Activated T-cell treated with anti-CD3 and anti-CD28 coated beads, Interleukin-2, amount 50 U/mL, for 1 hour (primary cell): ENCODE measurements at regions not wholly inside any gene's neighbourhood (a gene's known extent, or its start where the extent isn't known, plus 50 kb on each side); places are given as distances from the start of the nearest gene placed in this dataset.

ENCODE experiments used
- DNase-seq: peaks from one replicate; pipeline ENCODE4 v3.0.0-alpha.2; 2020

DNA sequence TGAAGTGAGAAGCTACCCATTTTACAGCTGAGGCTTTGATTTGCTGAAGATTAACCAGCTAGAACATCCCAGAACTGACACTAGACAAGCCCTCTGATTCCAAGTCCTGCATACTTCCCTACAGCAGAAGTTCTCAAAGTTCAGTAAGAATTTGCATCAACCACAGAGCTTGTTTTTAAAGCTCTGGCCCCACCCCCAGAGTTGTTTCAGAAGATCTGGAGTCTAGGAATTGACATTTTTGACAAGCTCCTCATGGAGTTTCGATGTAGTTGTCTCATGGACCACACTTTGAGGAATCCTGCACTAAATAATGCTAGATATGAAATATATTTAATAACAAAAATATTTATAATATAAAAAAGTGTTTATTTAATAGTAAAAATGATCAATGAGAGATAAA, 120.3 kb upstream of the ADAMTS18 start:
- no peak for DNase-seq

DNA sequence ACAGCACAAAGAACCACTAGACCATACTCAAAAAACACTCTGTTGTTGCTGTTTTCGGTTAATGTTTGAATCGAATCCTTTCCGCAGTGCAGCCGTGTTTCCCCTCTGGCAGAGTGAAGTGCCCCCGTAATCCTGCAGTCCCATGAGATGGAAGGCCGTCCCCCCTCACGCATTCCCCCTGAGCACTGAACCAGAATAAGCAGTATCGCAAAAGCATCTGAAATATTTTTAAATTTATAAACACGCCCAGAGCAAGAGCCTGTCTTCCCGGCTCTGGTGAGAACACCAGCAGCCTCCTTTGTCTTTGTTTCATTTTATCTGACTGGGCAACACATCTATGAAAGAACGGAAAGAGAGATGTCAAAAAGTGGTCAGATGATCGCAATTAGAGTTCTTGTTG, 121.0 kb upstream of the ADAMTS18 start:
- no peak for DNase-seq

DNA sequence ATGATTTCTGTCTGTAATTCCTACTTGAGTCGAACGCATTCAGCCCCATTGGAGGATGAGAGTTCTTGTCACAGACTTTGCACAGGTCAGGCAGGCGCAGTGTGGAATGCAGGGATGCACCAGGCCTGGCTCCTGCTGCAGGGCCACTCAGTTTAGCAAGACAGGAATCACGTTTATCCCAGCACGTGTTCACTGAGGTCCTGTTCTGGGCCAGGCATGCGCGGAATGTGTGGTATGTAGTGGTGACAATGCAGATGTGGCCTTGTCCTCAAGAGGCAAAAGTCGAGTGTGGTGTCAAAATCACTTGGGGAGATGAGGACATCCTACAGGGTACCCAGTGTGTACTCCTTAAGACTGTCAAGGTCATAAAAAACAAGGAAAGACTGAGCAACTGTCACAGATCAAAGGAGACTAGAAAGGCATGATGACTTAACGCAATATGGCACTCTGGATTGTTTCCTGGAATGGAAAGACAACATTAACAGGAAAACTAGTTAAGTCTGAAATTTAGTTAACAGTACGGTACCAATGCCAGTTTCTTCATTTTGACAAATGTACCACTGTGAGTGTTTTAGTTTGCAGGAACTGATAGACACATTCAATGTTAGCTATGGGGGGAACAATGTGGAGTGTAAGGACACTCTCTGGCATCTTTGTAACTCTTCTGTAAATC, 121.5 kb upstream of the ADAMTS18 start:
- DNase-seq, result no peak

DNA sequence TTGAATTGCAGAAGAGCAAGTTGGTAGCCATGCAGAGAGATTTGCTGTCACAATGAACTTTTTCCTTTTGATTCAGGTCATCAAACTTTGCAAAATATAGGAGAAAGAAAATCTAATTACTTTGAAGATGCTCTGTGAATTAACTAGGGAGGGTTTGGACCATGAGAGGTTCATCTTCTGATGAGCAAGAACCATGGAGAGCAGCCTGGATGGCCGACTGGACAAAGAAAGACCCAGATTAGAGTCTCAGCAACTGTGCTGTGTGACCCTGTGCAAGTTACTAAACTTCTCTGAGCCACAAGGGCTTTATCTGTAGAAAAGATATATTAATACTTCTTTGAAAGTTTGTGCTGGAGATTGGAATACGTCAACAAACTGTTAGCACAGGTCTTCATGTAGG, 122.6 kb upstream of the ADAMTS18 start:
- no peak for DNase-seq

DNA sequence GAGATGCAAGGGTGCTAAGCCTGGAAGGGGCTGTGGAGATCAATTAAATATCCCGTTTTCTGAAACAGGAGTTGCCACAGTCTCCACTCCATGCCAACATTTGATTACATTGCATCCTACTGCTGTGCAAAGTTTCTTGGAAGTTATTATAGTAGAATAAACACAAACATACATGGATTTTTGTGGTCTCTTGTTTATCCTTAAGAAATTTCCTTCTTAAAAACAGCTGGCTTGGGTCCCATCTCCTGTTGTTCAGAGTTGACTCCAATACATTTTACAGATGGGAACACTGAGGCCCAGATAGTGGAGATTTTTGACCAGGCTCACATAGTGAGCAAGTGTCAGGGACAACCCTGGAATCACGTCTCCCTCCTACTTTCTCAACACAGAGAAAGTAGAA, 124.0 kb upstream of the ADAMTS18 start:
- no peak for DNase-seq

DNA sequence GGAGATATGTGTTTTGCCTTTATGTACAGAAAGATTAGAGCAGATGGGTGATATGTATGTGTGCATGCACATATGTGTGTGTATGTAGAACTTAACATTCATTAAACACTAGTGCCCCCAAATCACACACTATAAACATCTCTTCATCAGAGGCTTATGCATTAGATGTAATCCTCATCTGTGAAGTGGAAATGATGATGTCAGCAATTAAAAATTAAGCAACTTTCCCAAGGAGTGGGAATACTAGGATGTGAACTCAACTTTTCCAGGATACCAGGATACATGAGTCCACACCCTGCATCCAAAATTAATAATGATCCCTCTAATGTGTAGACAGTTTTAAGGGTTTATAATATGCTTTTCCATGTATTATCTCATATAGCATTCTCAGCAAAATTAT, 127.7 kb upstream of the ADAMTS18 start:
- DNase-seq, result no peak

DNA sequence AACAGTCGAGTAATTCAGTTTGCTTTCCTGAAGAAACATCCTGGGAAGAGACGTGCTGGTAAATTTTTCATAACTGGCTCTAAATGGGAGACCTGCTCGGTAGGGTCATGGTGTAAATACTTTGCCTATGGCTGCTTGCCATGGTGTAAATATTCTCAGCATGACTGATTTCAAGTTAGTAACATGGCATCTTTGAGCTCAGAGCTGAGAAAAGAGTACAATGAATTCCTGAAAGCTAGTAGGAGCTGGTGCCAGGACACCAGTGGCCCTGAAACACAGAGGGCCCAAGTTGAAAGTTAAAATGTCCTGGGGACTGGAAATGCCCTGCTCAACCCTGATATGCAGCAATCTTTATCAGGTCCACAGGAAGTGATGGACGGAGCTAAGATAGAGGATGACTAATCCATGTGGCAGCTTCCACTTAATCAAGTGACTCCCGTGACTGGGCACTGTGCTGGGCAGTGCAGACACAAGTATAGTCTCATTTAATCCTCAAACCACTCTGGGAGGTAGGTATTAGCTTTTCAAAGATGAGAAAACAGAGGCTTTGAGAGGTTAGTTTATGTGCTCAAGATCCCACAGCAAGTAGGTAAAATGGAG, 130.1 kb upstream of the ADAMTS18 start:
- DNase-seq, result no peak

DNA sequence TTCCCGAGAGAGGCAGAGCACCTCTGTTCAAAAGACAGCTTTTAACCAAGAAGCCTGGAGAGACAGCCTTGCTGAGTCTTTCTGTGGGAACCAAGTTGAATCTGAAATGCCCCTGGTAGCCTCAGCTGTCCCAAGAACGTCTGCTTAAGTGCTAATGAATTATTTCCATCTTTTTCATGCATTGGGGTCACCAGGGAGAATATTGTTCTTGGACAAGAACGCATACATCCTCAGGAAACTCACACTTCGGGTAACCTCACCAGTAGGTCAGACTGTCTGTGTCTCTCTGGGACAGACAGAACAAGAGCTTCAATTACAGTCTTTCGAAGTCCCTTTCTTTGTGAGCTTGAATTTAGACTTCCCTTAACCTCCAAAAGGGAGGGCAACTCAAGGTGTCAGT, 134.6 kb upstream of the ADAMTS18 start:
- DNase-seq, result no peak

DNA sequence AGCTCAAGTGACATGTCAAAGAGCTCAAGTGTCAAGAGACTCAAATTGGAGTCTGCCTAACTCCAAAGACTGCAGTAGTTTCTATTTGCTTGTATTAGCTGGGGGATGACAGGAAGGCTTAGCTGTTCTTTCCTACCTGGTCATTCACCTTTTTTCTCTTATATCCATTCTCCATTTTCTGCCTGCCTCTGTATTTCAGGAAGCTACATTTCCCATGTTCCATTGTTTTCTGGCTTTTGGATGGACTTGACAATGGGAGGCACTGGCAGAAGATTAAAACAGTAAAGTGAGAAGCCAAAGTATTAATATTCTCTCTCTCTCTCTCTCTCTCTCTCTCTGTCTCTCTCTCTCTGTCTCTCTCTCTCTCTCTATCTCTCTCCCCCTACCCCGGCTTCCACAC, 135.7 kb upstream of the ADAMTS18 start:
- DNase-seq, result no peak

DNA sequence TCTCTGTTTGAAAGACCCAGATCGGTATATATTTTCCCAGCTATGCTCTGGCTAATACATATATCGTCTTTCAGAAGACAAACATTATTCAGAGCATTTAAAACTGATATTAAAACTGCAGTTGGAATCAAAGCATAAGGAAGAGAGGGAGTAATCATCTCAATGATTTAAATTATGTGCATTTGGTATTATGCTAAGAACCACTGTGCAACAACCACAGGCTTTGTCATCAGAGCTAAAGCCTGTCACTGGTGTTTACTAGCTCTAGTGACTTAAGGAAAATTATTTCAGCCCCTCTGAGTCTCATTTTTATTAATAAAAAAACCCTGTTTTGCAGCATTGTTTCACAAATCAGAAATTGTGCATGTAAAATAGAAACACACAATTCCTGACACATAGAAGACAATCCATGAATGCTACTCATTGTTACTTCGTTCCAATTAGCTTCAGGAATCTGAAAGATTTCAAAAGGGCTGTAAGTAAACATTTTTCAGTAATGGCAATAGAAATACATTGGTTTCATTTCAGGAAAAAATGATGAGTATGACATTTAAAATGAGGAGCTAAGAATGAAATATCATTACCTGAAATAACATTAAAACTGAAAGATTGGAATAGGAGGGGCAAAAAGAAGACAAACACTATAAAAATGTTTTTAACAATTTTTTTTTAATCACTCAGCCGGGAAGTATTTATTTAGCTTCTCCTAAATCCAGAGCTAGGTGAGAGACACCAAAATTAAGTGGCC, 136.5 kb upstream of the ADAMTS18 start:
- no peak for DNase-seq

DNA sequence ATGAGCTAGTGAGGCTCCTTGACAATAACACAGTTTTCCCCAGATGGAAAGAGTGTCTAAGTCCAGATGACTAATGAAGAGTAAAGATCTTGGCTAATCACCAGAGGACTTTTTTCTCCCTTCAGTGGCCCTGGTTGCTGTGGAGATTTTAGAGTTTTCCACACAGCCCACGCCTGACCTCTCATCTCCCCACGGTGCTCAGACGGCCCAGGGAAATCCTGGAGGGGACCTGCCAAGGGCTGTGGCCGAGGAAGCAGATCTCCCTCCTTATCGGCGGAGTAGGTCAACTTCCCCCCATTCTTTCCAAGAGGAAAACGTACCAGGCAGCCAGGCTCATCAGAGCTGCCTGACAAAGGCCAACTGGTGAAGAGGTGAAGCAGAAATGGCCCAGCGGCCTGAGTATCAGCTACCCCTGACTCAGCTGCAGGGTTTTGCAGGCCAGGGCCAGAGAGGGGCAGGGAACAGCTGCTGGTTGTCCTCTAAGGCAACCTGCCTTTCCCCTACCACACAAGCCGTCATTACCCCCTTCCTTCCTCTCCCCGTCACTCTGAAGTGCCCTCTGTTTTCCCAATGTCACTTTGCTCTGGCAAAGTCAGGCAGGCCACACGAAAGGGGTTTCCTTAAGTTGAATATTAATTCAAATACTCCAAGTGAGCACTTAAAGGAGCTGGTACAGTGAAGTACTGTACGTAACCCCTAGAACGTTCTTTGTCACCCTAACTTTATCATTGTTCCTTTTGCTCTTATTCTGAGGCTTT, 140.2 kb upstream of the ADAMTS18 start:
- DNase-seq, result no peak

DNA sequence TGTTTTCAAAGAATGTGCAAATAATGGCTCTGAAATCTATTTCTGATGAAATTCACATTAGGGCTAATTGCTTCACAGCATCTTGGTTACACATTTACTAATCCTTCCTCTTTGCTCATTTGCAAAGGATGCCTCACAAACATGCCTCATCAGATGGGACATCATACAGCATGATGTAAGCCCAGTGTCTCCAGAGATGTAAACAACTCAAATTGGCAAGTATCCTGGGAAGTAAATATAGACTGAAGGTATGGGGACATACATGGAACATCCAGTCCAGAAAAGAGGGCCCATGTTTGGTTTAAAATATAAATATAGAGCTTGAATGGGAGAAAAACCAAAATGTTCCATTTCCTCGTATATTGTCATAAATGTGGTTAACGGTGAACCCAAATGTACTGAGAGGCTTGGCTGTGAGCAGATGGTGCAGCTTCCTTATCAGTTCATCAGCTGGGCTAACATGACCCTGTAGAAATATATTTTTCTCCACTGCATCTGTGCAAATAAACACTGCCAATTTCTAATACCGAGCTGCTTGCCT, 142.9 kb upstream of the NUDT7 start:
- DNase-seq, result no peak

DNA sequence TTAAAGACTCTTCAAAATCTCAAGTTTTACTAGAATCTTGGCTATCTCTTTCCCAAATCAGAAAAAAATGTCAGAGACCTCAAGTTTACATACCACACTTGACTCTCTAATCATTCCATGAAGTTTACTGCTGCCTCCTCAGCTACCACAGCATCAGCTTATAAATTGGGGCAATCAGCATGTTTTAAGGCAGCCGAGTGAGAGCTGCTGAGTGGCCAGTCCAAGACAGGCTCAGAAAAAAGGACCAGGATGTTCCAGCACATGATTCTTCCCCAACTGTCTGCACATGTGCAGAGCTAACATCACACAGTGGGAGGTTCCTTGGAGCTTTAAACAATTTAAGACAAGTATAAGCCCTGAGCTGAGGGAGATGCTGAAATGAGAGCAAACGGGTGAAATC, 140.6 kb upstream of the NUDT7 start:
- DNase-seq, result no peak

DNA sequence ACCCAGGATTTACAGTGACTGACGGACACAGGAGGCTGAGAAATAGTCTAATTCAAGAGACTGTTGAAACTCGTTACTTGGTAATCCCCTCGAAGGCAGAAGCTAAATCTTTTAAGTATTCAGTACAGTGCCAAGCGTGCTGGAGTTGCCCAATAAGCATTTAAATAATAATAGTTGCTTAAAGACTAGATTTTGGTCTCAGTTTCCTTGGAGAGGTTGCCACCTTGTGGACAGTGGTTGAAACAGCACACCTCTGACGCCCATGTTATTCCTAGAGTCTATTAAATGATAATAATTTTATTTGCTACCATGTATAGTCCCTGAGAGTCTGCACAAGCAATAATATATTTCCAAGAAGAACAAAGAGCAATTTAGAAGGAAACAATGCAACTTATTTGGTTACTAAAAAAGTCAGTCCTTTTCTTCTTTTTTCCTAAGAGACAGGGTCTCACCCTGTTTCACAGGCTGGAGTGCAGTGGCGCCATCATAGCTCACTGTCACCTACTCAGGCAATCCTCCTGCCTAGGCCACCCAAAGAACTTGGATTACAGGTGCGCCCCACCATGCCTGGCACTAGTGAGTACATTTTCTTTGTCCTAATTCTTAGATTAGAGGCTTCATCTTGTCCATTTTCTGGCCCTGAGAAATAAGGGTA, 138.0 kb upstream of the NUDT7 start:
- DNase-seq, result peak; percentile 26

DNA sequence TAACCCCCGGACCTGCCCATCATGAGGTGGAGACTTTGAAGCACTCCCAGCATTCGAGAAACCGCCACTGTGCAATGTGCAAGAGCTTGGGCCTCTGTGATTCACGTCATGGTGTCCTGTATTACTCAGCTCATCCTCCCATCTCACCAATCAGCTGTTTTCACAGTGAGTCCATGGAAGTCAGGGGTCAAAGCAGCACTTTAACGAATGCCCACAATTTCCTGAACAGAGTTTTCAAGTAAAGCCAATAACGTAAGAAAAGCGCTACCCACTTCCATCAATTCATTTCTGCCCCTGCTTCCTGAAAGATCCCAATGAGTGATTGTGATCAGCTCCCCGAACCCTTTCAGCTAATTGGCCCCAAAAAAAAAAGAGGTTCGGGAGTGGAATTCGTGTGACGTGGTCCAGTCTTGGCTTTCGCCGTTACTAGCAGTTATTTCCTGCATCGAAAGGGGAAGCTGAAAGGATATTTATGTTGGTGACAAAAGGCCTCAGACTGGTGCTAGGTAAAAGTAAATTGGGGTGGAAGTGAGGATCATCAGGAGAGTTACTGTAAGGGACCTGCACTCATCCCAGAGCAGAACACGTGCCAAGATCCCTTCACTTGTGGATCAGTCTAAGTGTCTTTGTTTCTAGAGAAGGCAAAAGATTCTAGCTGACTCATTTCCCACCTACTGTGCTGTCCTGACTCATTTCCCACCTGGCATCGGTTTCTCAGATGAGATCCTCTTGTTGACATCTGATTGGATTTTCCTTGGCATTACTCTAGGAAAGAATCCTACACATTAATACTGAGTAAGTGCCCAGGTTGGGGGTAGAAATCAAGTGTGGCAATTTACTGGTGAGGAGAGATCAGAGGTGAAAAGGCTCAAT, 136.7 kb upstream of the NUDT7 start:
- DNase-seq, result no peak

DNA sequence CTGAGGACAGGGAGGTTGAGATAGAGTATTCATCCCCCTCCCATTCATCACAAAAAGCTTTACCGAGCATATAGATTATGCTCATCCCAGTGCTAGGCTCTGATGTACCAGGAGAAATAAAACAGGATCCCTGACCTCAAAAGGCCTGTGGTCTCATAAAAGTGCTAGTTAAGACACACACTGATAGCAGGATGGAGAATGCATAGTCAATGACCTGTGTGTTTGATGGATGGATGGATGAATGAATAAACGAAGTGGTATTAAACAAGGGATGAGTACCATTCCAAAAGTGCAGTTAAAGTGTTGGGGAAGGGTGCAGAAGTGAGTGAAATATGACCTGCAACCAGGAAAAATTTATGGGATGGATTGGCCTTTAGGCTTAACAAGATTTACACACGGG, 133.9 kb upstream of the NUDT7 start:
- no peak for DNase-seq

DNA sequence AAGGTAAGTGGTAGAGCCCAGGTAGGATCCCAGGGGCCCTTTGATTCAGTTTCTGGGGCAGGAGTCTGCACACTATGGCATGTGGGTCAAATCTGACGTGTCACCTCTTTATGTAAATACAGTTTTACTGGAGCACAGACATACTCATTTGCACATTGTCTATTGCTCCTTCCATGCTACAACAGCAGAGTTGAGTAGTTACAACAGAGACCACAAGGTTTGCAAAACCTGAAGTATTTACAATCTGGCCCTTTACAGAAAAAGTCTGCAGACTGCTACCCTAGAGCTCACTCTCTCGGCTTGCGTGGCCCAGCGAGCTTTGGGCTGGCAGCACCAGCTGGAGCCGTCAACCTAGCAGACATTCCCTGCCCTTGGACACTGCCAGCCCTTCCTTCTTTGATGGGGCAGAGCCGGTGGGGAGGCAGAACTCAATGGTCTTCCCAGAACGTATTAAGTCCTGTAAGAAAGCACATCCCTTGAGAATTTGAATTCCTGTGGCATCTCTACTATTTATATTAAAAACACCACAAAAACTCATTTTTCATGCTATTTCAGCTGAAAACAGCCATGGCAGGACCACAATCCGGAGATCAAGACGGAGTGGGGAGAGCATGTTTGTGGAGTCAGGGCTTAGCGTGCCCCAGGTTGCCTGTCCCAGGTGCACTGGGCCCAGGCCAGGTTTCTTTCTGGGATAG, 133.1 kb upstream of the NUDT7 start:
- no peak for DNase-seq

DNA sequence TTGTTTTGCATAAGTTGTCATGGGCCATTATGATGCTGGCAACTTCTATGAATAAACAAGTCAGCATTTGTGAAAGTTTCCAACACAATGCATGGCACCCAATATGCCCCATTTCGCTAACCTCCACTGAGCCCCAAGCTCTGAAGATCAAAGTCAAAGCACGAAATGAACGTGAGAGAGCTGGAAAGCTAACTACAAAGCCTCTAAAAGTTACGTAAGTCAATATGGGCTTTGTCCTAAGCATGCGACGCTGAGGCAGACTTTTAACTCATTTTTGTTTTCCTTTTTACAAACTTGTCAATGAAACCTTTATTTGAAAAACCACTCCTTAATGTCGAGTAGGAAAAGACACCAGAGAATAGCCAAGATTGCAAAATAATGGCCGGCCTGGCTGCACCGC, 131.6 kb upstream of the NUDT7 start:
- DNase-seq, result no peak

DNA sequence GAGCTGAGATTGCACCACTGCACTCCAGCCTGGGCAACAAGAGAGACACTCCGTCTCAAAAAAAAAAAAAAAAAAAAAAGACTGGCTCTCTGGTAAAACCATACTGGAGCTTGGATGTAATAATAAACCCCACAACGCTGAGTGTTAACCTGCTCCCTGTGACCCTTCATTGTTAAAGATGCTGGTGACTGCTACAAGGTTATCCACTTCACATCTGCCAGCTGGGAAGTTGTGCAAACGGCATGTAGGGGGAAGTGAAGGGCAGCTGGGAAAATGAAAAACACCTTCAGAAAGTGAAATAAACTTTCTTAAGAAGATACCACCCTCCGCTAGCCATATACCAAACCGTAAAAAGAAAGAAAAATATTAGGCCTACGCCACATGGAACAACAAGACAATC, 131.0 kb upstream of the NUDT7 start:
- DNase-seq, result no peak

DNA sequence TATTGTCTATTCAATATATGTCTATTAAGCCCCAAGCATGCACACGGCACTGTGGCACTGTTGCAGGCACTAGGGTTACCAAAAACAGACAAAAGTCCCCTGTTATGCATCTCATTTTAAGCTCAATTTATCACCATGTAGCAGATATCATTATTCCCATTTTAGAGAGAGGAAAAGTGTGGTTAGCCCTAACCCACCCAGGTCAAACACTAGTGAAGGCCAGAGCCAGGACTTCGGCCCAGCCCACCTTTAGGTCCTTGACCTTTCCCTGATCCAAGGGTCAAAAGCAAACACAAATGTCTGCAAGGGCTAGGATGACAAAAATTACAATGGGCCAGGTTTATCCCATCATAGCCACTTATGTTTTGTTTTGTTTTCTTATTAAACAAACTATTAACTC, 130.3 kb upstream of the NUDT7 start:
- DNase-seq, result no peak

DNA sequence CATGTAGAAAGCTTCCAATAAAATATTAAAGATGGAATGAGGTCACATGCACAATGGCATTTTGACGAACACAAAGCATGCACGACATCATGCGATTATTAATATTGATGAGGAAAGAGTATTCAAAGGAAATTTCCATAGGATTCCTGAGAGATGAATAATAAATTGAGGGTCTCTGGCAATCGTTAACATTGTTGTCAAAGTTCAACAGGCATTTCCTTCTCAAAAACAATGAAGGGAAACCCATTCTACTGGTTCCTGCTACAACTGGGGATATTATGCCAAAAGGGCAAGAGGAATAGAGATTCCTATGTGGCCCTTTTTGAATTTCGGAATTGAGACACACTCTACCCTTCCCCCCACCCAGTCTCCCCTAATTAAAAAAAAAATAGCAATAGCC, 128.3 kb upstream of the NUDT7 start:
- no peak for DNase-seq
